ENCODE measurements at regions not wholly inside any gene's neighbourhood (a gene's known extent, or its start where the extent isn't known, plus 50 kb on each side); places are given as distances from the start of the nearest gene placed in this dataset.

GRCh38 chr3:165462636-165463334 is 266.6 kb upstream of the SLITRK3 start:
- H3K9me3 ChIP-seq (ENCODE audit: insufficient read depth, low read length) = no peaks in the 10 kb centered on the region
- no peak overlapping the region for H2AFZ ChIP-seq (ENCODE audit: low read depth, low read length)
- H3K4me2 ChIP-seq (ENCODE audit: low read length) = no peak overlapping the region
- no peaks in the 10 kb centered on the region for H3K79me2 ChIP-seq (ENCODE audit: low read length)
- H3K27me3 ChIP-seq (ENCODE audit: low read depth, low read length) = no peaks in the 10 kb centered on the region
- no peaks in the 10 kb centered on the region for H4K20me1 ChIP-seq (ENCODE audit: insufficient read depth, low read length)
- H3K27ac ChIP-seq (ENCODE audit: low read length) = no peak overlapping the region
- H3K9ac ChIP-seq (ENCODE audit: low read length) = no peak overlapping the region
- no peaks in the 10 kb centered on the region for H3K36me3 ChIP-seq (replicated peaks; ENCODE audit: low read depth, low read length)
- no peak overlapping the region for H3K4me3 ChIP-seq (ENCODE audit: low read length)
- H3K4me1 ChIP-seq (ENCODE audit: low read length) = no peaks in the 10 kb centered on the region
- TF ChIP-seq CTCF (IDR thresholded peaks at IDR 0.05; ENCODE audit: low read depth, low read length) (no peak), EZH2phosphoT487 (IDR thresholded peaks at IDR 0.05; ENCODE audit: low read depth) (no peak)

GRCh38 chr3:165459924-165460835 is 264.0 kb upstream of the SLITRK3 start:
- H2AFZ ChIP-seq (ENCODE audit: low read depth, low read length) = no peak overlapping the region
- H3K9me3 ChIP-seq (ENCODE audit: insufficient read depth, low read length) = no peaks in the 10 kb centered on the region
- H4K20me1 ChIP-seq (ENCODE audit: insufficient read depth, low read length) = no peaks in the 10 kb centered on the region
- no peak overlapping the region for H3K4me2 ChIP-seq (ENCODE audit: low read length)
- no peak overlapping the region for H3K27ac ChIP-seq (ENCODE audit: low read length)
- TF ChIP-seq CTCF (IDR thresholded peaks at IDR 0.05; ENCODE audit: low read depth, low read length) (no peak), EZH2phosphoT487 (IDR thresholded peaks at IDR 0.05; ENCODE audit: low read depth) (no peak)
- H3K36me3 ChIP-seq (replicated peaks; ENCODE audit: low read depth, low read length) = no peaks in the 10 kb centered on the region
- no peaks in the 10 kb centered on the region for H3K27me3 ChIP-seq (ENCODE audit: low read depth, low read length)
- no peaks in the 10 kb centered on the region for H3K4me1 ChIP-seq (ENCODE audit: low read length)
- no peak overlapping the region for H3K9ac ChIP-seq (ENCODE audit: low read length)
- H3K4me3 ChIP-seq (ENCODE audit: low read length) = no peak overlapping the region
- no peaks in the 10 kb centered on the region for H3K79me2 ChIP-seq (ENCODE audit: low read length)

GRCh38 chr3:165459111-165459510 is 262.9 kb upstream of the SLITRK3 start:
- H3K27ac ChIP-seq (ENCODE audit: low read length) = no peak overlapping the region
- H3K4me2 ChIP-seq (ENCODE audit: low read length) = no peak overlapping the region
- no peak overlapping the region for H3K4me3 ChIP-seq (ENCODE audit: low read length)
- no peak overlapping the region for H3K9ac ChIP-seq (ENCODE audit: low read length)
- TF ChIP-seq EZH2phosphoT487 (IDR thresholded peaks at IDR 0.05; ENCODE audit: low read depth) (no peak), CTCF (IDR thresholded peaks at IDR 0.05; ENCODE audit: low read depth, low read length) (no peak)
- no peaks in the 10 kb centered on the region for H3K27me3 ChIP-seq (ENCODE audit: low read depth, low read length)
- H3K9me3 ChIP-seq (ENCODE audit: insufficient read depth, low read length) = no peaks in the 10 kb centered on the region
- H4K20me1 ChIP-seq (ENCODE audit: insufficient read depth, low read length) = no peaks in the 10 kb centered on the region
- H2AFZ ChIP-seq (ENCODE audit: low read depth, low read length) = no peak overlapping the region
- no peaks in the 10 kb centered on the region for H3K36me3 ChIP-seq (replicated peaks; ENCODE audit: low read depth, low read length)
- no peaks in the 10 kb centered on the region for H3K79me2 ChIP-seq (ENCODE audit: low read length)
- H3K4me1 ChIP-seq (ENCODE audit: low read length) = no peaks in the 10 kb centered on the region

- Histone ChIP-seq H2AFZ (ENCODE audit: low read depth, low read length) (no peak overlapping the region), H4K20me1 (ENCODE audit: insufficient read depth, low read length) (no peaks in the 10 kb centered on the region), H3K27me3 (ENCODE audit: low read depth, low read length) (no peaks in the 10 kb centered on the region), H3K4me1 (ENCODE audit: low read length) (no peaks in the 10 kb centered on the region), H3K27ac (ENCODE audit: low read length) (no peak overlapping the region), H3K79me2 (ENCODE audit: low read length) (no peaks in the 10 kb centered on the region), H3K4me3 (ENCODE audit: low read length) (no peak overlapping the region), H3K9ac (ENCODE audit: low read length) (no peak overlapping the region), H3K36me3 (replicated peaks; ENCODE audit: low read depth, low read length) (no peaks in the 10 kb centered on the region), H3K4me2 (ENCODE audit: low read length) (no peak overlapping the region), H3K9me3 (ENCODE audit: insufficient read depth, low read length) (no peaks in the 10 kb centered on the region)
- TF ChIP-seq EZH2phosphoT487 (IDR thresholded peaks at IDR 0.05; ENCODE audit: low read depth) = no peak
Observed at GRCh38 chr3:165457096-165457495, 260.9 kb upstream of the SLITRK3 start.

Data from OCI-LY3 (cell line).